GM10266 (cell line): ENCODE measurements at regions not wholly inside any gene's neighbourhood (a gene's known extent, or its start where the extent isn't known, plus 50 kb on each side); places are given as distances from the start of the nearest gene placed in this dataset.

ENCODE experiments used
- DNase-seq: peaks from one replicate; pipeline ENCODE4 v3.0.0; 2012; ENCODE audit errors: extremely low spot score
- CTCF ChIP-seq: IDR thresholded peaks from 2 replicates; pipeline ENCODE4 v1.5.1; 2012; ENCODE audit warnings: mild to moderate bottlenecking, low read depth; ENCODE audit not compliant: control insufficient read depth, insufficient read depth; ENCODE audit errors: missing control alignments

DNA sequence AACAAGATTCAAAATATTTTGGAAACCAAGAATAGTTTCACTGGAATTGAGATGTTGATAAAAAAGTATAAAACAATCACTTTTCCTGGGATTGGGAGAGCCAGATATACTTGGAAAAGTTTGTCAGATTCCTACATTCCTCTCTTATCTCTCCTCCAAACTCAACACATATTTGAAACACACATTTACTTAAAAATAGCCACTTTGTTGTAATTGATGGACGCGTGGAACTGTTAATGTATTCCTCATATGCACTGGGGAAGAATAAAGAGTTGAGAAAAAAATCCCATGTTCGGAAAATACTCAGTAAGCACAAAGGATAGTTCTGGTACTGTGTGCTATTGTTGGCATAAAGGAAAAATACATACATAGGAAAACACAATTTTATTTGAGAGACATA, 195.6 kb upstream of the FLRT2 start:
- no peak for TF ChIP-seq CTCF
- no peak for DNase-seq

DNA sequence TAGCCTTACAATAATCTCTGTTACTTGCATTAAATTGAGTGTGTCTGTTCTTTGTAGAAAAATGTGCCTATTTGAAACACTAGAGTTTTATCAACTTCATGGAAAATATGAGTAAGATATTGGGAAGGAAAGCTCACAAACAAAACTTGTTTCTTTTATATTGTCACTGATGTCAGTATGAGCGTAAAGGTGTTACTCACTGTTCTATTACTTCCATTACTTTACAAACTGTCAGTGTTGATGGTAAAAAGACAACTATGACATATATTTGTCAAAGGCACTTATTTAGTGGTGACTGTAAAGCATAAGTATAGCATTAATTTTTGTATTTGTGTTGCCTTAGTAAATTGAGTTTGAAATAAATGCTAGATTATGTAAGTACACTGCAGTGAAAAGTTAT, 193.7 kb upstream of the FLRT2 start:
- TF ChIP-seq CTCF: no peak
- DNase-seq: no peak

GRCh38 chr14:85336817-85337216, 193.1 kb upstream of the FLRT2 start:
- no peak for DNase-seq
- no peak for TF ChIP-seq CTCF

DNA sequence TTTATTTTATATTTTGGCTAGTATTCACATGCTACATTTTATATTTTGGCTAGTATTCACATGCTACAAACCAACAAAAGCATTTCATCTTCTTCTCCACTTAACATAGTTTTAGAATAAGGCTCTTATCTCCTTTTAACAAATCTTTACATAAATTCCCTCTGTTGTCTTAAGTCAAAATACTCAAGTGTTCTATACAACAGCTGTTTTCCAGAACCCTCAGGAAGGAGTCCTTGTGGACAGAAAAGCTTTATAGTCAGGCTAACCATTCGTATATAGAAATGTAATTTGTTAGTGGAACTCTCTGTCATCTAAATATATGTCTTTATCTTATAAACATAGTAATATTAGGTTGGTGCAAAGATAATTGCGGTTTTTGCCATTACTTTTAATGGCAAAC, 191.0 kb upstream of the FLRT2 start:
- DNase-seq: no peak
- no peak for TF ChIP-seq CTCF

DNA sequence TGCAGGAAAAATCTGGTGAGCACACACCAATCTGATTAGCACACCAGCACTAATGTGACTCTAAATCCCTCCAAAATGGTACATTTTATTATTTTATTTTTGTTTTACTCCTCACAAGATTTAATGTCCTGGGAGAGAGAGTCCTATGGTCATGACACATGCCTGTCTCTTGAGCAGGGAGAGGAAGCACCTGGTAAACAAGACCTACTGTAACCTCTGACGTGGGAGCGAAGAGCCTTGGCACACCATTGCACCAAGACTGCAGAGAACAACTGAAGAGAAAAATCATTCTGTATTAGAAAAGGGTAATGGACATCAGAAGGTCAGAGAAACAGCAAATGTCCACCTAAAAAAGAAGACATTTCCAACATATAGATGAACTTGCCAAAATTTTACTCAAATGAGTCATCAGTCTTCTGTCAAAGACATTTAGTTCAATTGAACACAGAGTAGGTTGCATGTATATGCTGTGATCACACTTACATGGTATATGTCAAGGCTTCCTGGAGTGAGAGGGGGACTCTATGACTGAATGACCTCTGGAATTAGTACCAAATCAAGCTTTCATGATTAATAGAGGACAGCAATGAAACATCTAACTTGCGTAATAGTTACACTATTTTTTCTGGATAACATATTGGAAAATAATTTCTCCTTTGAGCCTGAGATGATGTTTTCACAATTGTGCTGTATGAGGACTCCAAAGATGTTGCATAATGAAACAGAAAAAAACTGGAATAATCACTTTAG, 186.9 kb upstream of the FLRT2 start:
- no peak for TF ChIP-seq CTCF
- no peak for DNase-seq

GRCh38 chr14:85344171-85344570, 185.8 kb upstream of the FLRT2 start:
- no peak for DNase-seq
- TF ChIP-seq CTCF: no peak

DNA sequence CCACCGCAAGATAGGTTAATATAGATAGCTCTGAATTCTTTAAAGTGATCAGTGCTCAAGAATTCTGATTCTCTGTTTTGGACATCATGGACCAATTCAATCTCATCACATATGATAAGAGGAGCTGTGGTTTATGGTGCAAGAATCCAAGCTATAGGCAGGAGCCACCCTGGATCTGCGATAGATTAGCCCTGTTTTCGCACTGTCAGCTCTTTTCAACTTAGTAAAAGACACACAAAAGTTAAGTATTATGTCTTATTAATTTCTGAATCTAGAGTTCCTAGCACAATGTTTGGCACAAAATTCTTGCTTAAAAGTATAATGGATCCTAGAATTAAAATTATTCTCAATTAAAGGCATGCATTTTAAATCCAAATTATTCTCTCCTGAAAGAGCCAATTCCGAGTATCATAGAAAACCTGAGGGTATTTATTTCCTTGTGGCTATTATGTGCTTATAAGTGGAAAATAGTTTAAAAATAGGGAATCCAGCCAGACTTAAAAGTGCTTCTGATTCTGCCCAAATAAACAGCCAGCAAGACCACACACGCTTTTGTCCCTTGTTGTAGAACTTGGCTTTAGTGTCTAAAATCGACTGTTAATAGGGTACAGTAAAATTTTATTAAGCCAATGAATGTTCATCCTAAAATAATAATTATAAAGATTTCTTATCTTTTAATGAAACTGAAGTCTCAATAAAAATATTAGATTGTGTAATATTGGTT, 184.9 kb upstream of the FLRT2 start:
- DNase-seq: no peak
- no peak for TF ChIP-seq CTCF
